NCI-H1048 (cell line): ENCODE measurements at regions not wholly inside any gene's neighbourhood (a gene's known extent, or its start where the extent isn't known, plus 50 kb on each side); places are given as distances from the start of the nearest gene placed in this dataset.

ENCODE experiments used
- DNase-seq: peaks from one replicate; lab custom pipeline; 2025; lab: John Stamatoyannopoulos, UW

DNA sequence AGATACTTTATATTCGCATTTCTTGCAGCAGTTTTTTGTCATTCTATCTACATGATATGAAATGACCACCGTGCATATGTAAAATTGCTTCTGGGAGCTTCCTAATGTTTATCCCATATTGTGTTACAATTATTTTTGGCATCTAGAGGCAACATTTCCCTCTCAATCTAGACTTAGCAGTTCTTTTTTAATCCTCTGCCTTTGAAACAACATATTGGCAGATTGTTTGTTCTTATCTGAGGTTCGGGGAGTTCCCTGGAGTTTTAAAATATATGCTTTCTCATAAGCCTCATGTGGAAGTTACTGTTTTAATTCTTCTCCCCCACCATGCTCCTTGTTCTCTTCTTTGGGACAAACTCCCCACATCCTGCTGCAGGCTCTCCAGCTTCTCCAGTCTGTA lies 130.1 kb upstream of the SLC10A2 start:
- no peak for DNase-seq

DNA sequence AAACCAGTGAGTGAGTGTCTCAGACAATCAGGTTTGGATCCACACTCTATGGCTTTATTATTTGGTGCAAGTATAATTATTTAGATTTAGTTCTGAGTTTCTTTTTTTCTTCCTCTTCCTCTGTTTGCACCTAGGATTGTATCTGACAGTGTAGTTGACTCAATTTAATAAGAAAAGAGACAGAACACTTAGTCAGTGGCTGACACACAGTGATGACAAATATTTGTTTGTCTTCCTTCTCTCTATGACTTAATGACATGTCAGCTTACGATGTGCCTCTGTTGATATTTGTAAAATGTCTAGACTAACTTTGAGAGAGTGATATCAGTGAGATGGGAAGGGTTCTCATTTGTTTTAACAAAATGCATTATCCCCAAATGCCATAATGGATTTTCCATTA lies 129.5 kb upstream of the SLC10A2 start:
- DNase-seq: no peak

DNA sequence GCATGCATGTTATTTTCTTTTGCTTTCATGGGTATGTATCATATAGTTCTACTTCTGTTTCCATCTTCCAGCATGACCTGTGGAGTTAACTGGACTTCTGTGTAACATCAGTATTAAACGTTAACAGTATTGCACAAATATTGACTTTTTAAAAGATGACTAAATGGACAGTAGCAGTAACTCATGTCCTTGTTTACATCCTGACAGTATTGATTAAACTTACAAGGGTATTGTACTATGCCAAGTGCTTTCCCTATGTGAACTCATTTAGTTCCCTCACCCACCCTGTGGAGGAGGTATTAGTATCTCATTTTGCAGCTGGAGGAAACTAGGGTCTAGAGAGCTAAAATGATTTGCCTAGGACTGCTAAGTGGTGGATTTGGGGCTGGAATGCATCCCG lies 128.7 kb upstream of the SLC10A2 start:
- DNase-seq: no peak

DNA sequence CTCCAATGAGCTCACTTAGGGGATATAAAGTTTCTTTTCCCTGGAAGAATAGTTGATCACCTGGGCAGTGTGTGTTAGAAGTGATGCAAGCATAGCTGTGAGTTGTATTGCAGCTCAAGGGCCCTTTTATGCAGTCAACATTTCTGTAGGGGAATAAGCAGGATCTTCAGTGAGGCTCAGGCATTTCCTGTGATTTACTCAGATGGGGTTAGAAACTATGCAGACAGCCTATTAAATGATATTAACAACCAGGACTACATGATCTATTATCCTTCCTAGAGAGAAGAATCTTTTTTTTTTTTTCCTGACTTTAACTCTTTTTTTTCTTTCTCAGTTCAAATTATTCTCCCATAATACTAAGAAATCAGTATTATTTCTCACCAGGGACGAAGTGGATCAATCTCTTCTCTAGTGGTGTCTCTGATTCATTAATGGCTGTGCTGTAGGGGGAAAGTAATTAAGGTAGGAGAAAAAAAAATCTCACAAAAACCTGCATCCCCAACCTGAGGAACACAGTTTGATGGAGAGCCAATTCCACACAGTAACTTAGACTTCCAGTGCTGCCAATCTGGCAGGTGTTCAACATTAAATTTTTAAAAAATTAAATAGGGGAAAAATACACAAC lies 126.4 kb upstream of the SLC10A2 start:
- DNase-seq: no peak

- no peak for DNase-seq
Measured at GRCh38 chr13:103190841-103191240, 124.6 kb upstream of the SLC10A2 start.

DNA sequence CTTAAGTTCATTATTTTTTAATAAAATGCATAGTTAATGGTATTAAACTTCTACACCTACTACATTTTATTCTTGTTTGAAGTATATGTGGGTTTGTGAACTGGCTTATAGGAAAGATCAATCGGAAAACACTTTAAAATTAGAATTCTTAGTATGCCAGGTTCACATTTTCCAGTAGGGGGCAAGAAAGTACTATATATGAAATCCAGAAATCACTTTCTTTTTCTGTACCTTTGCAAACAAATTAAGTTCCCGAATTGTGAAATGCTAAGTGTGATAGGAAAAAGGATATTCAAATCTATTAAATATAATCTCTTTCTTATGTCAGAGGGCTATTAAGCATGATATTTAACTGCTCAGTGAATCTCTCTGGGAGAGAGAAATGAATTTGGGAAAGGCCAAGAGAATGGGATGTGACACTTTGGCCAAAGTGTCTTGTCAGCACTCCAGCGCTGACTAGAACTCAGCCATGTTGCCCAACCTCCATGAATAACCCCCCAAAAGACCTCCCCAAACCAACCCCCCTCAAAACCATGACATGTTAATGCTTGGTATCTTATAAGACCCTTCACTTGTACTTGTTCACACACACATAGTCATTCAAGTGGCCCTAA lies 122.6 kb upstream of the SLC10A2 start:
- no peak for DNase-seq

DNA sequence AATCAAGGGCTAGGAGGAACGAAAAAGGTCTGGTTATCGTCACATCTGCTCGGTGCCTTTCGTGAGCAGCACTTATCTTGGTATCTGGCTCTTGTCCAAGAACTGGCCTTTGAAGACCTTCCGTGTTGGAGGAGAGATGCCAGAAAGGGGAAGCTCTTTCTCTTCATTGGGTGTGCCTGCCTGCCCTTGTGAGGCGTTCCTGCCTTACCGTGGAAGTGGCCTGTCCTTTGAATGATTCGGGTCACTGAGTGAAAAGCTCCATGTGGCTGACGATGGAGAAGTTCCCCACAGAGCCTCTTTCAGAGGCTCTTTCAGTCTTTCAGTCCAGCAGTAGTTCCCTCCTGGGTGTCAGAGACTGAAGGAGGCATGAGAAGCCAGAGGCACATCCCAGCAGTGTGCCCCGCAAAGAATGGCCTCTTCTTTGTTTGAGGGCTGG lies 121.5 kb upstream of the SLC10A2 start:
- no peak for DNase-seq

DNA sequence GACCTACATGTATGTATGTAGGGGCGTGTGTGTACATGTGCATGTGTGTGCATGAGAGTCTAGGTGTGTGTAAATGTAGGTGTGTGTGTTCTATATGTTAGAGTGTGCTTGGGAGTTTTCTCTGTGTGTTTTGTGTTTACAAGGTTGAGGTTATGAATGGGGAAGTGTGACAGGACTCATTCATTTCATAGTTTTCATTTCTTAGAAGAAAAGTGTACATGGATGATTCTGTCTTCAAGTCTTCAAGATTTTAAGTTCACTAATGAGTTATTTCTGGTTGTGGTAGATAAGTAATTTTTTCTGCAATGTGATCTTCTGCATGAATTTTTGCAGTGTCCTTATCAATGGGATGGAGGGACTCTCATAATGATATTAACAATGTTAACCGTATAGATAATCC lies 118.2 kb upstream of the SLC10A2 start:
- no peak for DNase-seq

GRCh38 chr13:103178986-103179943 lies 113.0 kb upstream of the SLC10A2 start:
- no peak for DNase-seq

DNA sequence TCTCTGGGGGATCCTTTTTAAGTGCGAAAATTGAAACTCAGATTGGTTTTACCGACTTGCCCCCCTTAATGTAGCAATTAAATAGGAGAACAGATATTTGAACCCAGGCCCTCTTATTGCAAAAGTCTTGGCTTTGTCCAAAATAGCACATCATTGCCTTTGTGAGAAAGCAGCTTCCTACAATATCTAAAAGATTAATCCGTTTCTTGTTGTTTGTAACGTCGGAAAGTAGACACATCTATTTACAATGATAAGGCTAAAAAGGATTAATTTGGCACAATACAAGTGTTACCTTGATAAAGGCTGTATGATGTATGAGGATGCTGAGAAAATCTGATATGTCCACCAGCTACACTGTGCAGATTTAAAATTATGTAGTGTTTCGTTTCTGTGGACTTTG lies 108.7 kb upstream of the SLC10A2 start:
- DNase-seq: no peak

- DNase-seq: no peak
Measured at GRCh38 chr13:103168901-103169508, 102.8 kb upstream of the SLC10A2 start.

- no peak for DNase-seq
Measured at GRCh38 chr13:103164251-103164650, 98.0 kb upstream of the SLC10A2 start.

GRCh38 chr13:103161476-103161875 lies 95.3 kb upstream of the SLC10A2 start:
- DNase-seq: no peak

DNA sequence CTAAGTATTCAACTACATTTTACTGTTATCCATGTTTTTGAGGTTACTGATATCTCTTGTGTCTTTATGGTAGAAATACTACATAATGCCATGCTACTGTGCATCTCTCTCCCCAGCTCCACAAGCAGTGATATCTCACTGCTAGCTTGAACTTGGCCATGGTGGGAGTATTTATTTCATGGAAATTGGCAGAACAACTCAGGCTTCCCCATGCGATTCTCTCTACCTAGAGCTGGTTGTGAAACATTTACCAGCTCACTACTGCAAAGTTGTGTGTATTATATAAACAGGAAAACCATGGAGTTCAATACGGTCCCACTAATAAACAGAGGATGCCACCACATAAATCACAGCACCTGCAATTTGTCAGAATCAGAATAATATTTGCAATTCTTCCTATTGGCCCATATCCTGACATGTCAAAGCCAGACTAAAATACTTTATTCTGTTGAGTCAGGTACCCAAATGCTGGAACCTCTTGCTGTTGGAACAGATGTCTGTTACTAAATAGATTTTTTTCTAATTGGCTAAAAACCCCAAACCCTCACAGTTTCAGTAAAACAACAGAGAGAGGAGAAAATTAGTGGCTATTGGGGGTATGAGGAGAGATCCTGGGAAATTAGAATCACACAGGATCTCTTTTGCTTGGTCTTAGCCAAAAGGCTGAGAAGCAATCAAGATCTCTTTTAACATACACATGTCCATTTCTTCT lies 91.4 kb upstream of the SLC10A2 start:
- DNase-seq: no peak

- DNase-seq: no peak
Measured at GRCh38 chr13:103157016-103157415, 90.8 kb upstream of the SLC10A2 start.

DNA sequence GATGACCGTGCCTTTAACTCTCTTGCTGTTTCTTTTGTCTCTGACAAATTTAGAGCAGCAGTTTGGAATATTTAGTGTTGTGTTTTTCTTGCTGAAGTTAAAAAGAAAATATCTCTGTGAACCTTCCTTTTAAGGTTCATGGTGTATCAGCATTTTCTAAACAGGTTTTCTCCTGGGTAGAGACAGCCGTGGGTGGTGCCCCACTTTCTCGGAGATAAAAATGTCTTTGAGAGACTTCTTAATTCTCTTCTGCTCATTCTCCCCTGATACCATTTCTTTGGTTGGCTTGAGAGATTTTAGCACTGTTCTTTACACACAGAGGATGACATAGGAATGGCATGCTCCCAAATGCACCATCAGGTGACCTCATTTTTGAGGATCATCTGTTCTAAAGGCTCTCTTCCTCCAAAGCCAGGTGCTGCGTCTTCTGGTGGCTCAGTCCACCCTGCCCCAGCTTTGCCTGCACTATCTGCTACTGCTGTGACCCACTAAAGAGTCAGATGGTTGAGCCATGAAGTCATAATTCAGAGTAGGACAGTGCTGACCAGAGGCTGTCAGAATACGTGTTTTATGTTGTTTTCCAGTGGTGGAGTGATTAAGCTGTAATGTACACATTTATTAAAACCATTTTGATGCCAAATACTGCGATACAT lies 90.3 kb upstream of the SLC10A2 start:
- no peak for DNase-seq

- DNase-seq: no peak
Measured at GRCh38 chr13:103153466-103153865, 87.2 kb upstream of the SLC10A2 start.

DNA sequence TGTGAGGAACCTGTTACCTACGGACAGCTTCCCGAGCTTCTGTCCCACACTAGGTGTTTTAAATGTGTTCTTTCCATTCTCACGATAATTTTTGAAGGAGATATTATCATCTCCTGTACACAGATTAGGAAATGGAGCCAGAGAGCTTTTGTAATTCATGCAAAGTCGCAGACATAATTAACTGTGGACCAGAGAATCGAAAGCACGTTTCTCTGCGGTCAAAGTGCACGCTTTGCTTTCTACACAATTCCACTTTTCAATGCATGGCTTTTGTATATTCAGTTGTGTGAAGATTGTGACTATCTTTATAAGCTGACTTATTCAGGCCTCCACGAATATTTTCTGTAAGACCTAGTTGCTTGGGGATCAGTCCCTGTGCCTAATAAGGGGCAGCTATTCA lies 81.7 kb upstream of the SLC10A2 start:
- DNase-seq: no peak

GRCh38 chr13:103145442-103145841 lies 79.2 kb upstream of the SLC10A2 start:
- no peak for DNase-seq

- DNase-seq: no peak
Measured at GRCh38 chr13:103143432-103143831, 77.2 kb upstream of the SLC10A2 start.

GRCh38 chr13:103142151-103142550 lies 75.9 kb upstream of the SLC10A2 start:
- no peak for DNase-seq
